Endodermal cell (in vitro differentiated cells): ENCODE measurements at regions not wholly inside any gene's neighbourhood (a gene's known extent, or its start where the extent isn't known, plus 50 kb on each side); places are given as distances from the start of the nearest gene placed in this dataset.

ENCODE experiments used
- DNase-seq: peaks from one replicate; pipeline ENCODE4 v3.0.0-alpha.2; 2017
- H3K27ac ChIP-seq: 2 replicates; pipeline ENCODE4 v1.5.1; 2013; ENCODE audit warnings: mild to moderate bottlenecking, low read depth, low read length, moderate library complexity
- H3K27me3 ChIP-seq: 2 replicates; pipeline ENCODE4 v1.6.1; 2013; ENCODE audit warnings: mild to moderate bottlenecking, low read length, moderate library complexity; ENCODE audit not compliant: insufficient read depth, control insufficient read depth, poor library complexity, severe bottlenecking
- H3K36me3 ChIP-seq: 2 replicates; pipeline ENCODE4 v1.7.0; 2013; ENCODE audit warnings: mild to moderate bottlenecking, low read length, moderate library complexity; ENCODE audit not compliant: control insufficient read depth, insufficient read depth
- H3K4me1 ChIP-seq: one replicate; pipeline ENCODE4 v1.7.0; 2013; ENCODE audit warnings: low read length; ENCODE audit not compliant: control insufficient read depth, insufficient read depth
- H3K4me3 ChIP-seq: 2 replicates; pipeline ENCODE4 v1.5.1; 2013; ENCODE audit warnings: mild to moderate bottlenecking, low read length, moderate library complexity
- H3K9ac ChIP-seq: 2 replicates; pipeline ENCODE4 v1.6.1; 2013; ENCODE audit warnings: mild to moderate bottlenecking, low read length, moderate library complexity; ENCODE audit not compliant: poor library complexity, severe bottlenecking; ENCODE audit errors: extremely low read depth
- H3K9me3 ChIP-seq: 2 replicates; pipeline ENCODE4 v1.6.1; 2013; ENCODE audit warnings: mild to moderate bottlenecking, low read length, moderate library complexity; ENCODE audit not compliant: control insufficient read depth
- H3K27ac Mint-ChIP-seq: 2 replicates; pipeline ENCODE4 v1.8.0; 2020; ENCODE audit warnings: mixed read lengths
- H3K27me3 Mint-ChIP-seq: 2 replicates; pipeline ENCODE4 v1.8.0; 2021; ENCODE audit warnings: mild to moderate bottlenecking, mixed read lengths; ENCODE audit not compliant: insufficient read depth
- H3K36me3 Mint-ChIP-seq: 2 replicates; pipeline ENCODE4 v1.8.0; 2020; ENCODE audit warnings: low read depth, mixed read lengths
- H3K4me1 Mint-ChIP-seq: 2 replicates; pipeline ENCODE4 v1.8.0; 2020; ENCODE audit warnings: mixed read lengths
- H3K4me3 Mint-ChIP-seq: 2 replicates; pipeline ENCODE4 v1.8.0; 2020; ENCODE audit warnings: mild to moderate bottlenecking, moderate library complexity, mixed read lengths
- H3K9me3 Mint-ChIP-seq: 2 replicates; pipeline ENCODE4 v1.8.0; 2020; ENCODE audit warnings: mild to moderate bottlenecking, mixed read lengths
- CTCF ChIP-seq: fragments of 200-600 bp; sonication (generic); conservative IDR thresholded peaks from 2 replicates; pipeline ENCODE4 v1.5.0; 2021; ENCODE audit warnings: antibody characterized with exemption, mild to moderate bottlenecking
- WGBS, 2 experiments: methylation state at CpG; one replicate each; pipeline versions ENCODE4 v1.1.5 to v1.1.7; 2013; ENCODE audit warnings: missing lambda C conversion rate in 2 of 2, mixed read lengths in 1 of 2; ENCODE audit not compliant: insufficient coverage in 1 of 2, insufficient read length in 1 of 2; 5-methylcytosine and 5-hydroxymethylcytosine counted together

DNA sequence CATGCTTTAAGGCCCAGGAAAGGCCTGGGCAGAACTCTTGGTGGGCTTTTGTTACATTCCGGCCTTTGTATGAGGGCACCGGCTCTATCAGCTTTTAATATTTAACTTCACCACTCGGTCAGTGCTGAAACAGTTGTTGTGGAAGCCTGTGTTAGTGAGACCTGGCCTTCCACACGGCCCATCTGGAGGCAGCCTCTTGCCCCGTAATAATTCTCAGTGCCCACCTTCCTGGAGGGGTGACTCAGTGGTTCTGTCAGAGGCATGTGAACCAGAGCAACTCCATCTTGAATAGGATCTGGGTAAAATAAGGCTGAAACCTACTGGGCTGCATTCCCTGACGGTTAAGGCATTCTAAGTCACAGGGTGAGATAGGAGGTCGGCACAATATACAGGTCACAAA lies 162.0 kb upstream of the STS start:
- H3K9me3 Mint-ChIP-seq: no peaks in the 10 kb centered on the region

GRCh38 chrX:6983207-6983955 lies 164.1 kb upstream of the STS start:
- Histone ChIP-seq H3K9me3 (no peaks in the 10 kb centered on the region), H3K36me3 (no peaks in the 10 kb centered on the region), H3K4me1 (no peaks in the 10 kb centered on the region), H3K27ac (no peak overlapping the region), H3K27me3 (no peaks in the 10 kb centered on the region), H3K9ac (no peak overlapping the region), H3K4me3 (no peak overlapping the region)
- no peak for DNase-seq
- H3K27me3 Mint-ChIP-seq: no peaks in the 10 kb centered on the region
- H3K27ac Mint-ChIP-seq: no peak overlapping the region
- no peak for TF ChIP-seq CTCF
- no peaks in the 10 kb centered on the region for H3K9me3 Mint-ChIP-seq
- no peaks in the 10 kb centered on the region for H3K36me3 Mint-ChIP-seq
- H3K4me3 Mint-ChIP-seq: no peak overlapping the region
- peaks cover 35% of the 10 kb centered on the region for H3K4me1 Mint-ChIP-seq
- 82 to 100% methylated on average over 3 to 8 of the region's 11 CpGs for WGBS, 2 experiments

More for the DNA sequence above, 162.0 kb upstream of the STS start:
- Mint-ChIP-seq H3K27me3 (no peaks in the 10 kb centered on the region), H3K27ac (peak overlapping the region; percentile 71), H3K4me1 (peaks cover 53% of the 10 kb centered on the region), H3K4me3 (no peak overlapping the region), H3K36me3 (no peaks in the 10 kb centered on the region)
- no peak for DNase-seq
- Histone ChIP-seq H3K4me1 (peaks cover 4% of the 10 kb centered on the region), H3K9me3 (no peaks in the 10 kb centered on the region), H3K27me3 (no peaks in the 10 kb centered on the region), H3K9ac (no peak overlapping the region), H3K4me3 (no peak overlapping the region), H3K36me3 (no peaks in the 10 kb centered on the region), H3K27ac (no peak overlapping the region)
- 94 to 100% methylated on average over 1 to 7 of the region's 7 CpGs for WGBS, 2 experiments
- TF ChIP-seq CTCF: no peak

DNA sequence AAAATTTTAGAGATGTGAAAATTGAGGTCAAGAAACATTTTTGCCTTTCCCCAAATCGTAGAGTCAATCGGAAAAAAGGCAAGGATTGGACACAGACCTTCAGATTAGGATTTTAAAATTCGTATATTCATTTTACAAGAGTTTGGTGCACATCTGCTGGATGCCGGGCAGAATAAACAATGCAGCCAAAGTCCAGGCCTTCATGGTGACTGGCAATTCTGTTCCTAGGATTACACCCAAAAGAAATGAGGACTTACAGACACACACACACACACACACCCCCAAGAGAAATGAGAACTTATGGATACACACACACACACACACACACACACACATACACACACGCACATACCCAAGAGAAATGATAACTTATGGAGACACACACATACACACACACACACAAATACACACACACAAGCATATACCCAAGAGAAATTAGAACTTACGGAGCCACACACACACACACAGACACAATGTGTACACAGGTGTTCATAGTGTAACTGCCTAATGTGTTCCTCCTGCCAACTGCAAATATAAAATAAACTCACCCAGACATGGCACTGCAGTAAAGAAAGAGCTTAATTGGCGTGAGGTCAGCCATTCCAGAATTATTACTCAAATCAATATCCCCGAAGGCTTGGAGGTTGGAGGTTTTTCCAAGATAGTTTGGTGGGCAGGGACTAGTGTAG lies 165.7 kb upstream of the STS start:
- H3K4me3 Mint-ChIP-seq: no peak overlapping the region
- Histone ChIP-seq H3K9ac (no peak overlapping the region), H3K27me3 (no peaks in the 10 kb centered on the region), H3K4me1 (no peaks in the 10 kb centered on the region), H3K9me3 (no peaks in the 10 kb centered on the region), H3K36me3 (no peaks in the 10 kb centered on the region), H3K27ac (no peak overlapping the region), H3K4me3 (no peak overlapping the region)
- no peaks in the 10 kb centered on the region for H3K9me3 Mint-ChIP-seq
- no peak for DNase-seq
- no peaks in the 10 kb centered on the region for H3K36me3 Mint-ChIP-seq
- WGBS, 2 experiments: 98% methylated on average over 6 of the region's 8 CpGs; no CpG with 5 or more reads in 1 of the 2 experiments
- no peak for TF ChIP-seq CTCF
- peaks cover 22% of the 10 kb centered on the region for H3K4me1 Mint-ChIP-seq
- no peak overlapping the region for H3K27ac Mint-ChIP-seq
- H3K27me3 Mint-ChIP-seq: no peaks in the 10 kb centered on the region
